ENCODE measurements at regions not wholly inside any gene's neighbourhood (a gene's known extent, or its start where the extent isn't known, plus 50 kb on each side); places are given as distances from the start of the nearest gene placed in this dataset. TPM values are rescaled to one million over a fixed set of nuclear protein-coding genes. Genes with fewer than 3 reads are reported as not detected.

DNA sequence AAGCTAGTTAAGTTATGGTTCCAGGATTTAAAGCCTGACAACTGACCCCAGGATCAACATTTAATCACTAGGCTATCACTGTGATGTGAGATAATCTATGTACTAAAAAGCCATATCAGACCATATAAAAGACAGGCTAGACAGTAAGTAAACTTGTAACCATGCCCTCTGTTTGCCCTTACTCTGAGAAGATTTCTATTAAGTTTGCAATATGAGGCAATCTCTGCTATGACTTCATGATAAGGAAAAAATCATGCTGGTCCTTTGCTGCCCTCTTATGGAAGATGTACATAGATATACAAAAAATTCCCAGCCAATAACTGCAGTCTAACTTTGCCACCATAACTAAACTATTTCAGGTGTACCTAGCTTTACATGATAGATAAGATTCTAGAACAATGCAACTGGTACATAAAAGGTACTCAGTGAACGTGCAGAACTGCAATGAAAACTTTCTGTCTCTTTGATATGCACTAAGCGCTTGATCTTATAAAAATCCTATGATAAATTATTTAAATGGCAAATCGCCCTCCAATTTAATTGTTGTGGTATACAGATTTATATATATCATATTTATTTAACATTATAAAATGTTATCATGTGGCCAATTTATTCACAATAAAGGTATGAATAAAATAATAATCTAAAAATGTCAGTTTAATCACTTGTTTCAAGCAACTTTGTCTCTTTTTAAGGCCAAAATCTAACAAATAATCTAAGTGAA is 70.5 kb downstream of the FAM217A start:
- DNase-seq: peak; percentile 79

DNA sequence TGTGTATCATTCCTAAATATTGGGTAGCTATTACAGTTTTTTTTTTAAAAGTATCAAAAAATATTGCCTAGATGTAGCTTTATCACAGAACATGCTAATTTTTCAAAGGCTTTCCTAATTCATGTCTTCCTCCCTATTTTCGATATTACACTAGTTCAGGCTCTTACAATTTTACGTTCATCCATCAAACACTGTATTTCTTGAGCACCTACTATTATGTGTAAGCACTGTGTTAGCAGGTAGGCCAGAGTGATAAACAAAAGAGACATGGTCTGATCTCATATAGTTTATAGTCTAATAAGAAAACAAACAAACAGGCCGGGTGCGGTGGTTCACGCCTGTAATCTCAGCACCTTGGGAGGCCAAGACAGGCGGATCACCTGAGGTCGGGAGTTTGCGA is 69.5 kb downstream of the FAM217A start:
- no peak for DNase-seq

DNA sequence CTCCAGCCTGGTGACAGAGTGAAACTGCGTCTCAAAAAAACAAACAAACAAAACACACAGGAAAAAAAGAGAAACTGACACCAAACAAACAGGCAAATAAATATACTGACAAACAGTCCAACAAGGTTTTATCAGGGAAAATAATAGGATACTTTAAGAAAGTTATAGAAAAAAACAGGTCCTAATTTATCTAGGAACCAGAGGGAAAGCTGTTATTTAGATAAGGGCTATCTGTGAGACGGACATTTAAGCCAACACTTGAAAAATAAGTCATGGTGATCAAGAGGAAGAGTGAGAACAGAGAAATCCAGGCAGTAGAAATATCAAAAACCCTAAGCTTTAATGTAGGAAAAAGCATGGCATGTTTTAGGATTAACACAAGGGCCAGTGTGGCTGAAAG is 68.9 kb downstream of the FAM217A start:
- DNase-seq: no peak

- no peak for DNase-seq
These were observed 68.2 kb downstream of the FAM217A start for GRCh38 chr6:4010689-4011090.

DNA sequence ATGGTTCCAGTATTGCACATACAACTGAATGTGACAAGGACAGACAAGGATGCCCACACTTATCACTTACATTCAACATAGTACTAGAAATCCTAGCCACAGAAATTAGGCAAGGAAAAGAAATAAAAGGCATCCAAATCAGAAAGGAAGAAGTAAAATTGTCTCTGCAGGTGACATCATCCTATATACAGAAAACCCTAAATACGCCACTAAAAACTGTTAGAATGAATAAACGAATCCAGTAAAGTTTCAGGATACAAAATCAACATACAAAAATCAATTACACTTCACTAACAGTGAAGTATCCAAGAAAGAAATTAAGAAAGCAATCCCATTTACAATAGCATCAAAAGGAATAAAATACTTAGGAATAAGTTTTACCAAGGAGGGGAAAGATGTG is 66.1 kb downstream of the FAM217A start:
- no peak for DNase-seq

DNA sequence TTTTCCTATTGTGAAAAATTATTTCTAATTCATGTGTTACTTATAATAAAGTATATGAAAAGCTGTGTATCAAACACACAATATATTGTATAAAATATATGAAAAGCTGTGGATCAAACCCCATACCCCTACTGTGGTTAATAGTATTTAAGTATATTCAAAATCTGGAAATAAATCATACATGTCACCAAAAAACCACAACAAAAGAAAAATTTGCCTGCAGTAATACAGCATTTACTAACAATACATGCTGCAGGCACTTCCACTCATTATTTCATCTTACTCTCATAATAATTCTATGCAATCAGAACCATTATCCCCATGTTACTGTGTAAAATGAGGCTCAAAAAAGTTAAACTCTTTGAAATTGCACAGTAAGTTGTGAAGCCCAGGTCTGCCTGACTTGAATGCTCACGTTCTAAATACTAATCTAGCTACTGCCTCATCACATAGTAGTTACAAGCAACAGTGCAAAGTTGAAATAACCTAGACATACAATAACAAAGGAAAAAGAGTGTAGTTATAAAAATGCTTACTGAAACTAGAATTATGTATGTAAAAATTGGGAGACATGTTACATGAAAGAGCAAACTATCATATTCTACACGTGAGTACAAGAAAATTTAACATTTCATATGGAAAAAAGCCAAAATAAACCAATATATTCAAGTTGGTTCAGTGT is 61.7 kb downstream of the FAM217A start:
- peak; percentile 24 for DNase-seq

- peak; percentile 60 for DNase-seq
These were observed 61.1 kb downstream of the FAM217A start for GRCh38 chr6:4017834-4018170.

GRCh38 chr6:4018171-4018923 is 60.6 kb downstream of the FAM217A start:
- peak; percentile 95 for DNase-seq

Small RNA genes lying in the stretch of these regions (small RNA-seq; reads per million reads assigned to genes)
- not detected for gene AL590004.1 (ENCODE audit: low replicate concordance)
